Neural crest cell (in vitro differentiated cells): ENCODE measurements at regions not wholly inside any gene's neighbourhood (a gene's known extent, or its start where the extent isn't known, plus 50 kb on each side); places are given as distances from the start of the nearest gene placed in this dataset.

Experiments
- DNase-seq: peaks from one replicate; pipeline ENCODE4 v3.0.0; 2021; ENCODE audit warnings: low read depth, mixed read lengths, low spot score
- H3K27ac Mint-ChIP-seq: one replicate; pipeline ENCODE4 v1.8.0; 2021; ENCODE audit warnings: mild to moderate bottlenecking, mixed read lengths; ENCODE audit not compliant: unreplicated experiment
- H3K27me3 Mint-ChIP-seq: 2 replicates; pipeline ENCODE4 v1.8.0; 2021; ENCODE audit warnings: low read depth, mild to moderate bottlenecking, mixed read lengths
- H3K36me3 Mint-ChIP-seq: 2 replicates; pipeline ENCODE4 v1.8.0; 2021; ENCODE audit warnings: low read depth, mild to moderate bottlenecking, mixed read lengths
- H3K4me1 Mint-ChIP-seq: 2 replicates; pipeline ENCODE4 v1.8.0; 2021; ENCODE audit warnings: mixed read lengths
- H3K4me3 Mint-ChIP-seq: one replicate; pipeline ENCODE4 v1.8.0; 2021; ENCODE audit warnings: mild to moderate bottlenecking, mixed read lengths
- H3K9me3 Mint-ChIP-seq: 2 replicates; pipeline ENCODE4 v1.8.0; 2021; ENCODE audit warnings: mixed read lengths
- TF ChIP-seq, protein P1 (sequence below): fragments of 200-600 bp; sonication (generic); conservative IDR thresholded peaks from 2 replicates; pipeline ENCODE4 v1.5.0; 2021; ENCODE audit warnings: antibody characterized with exemption, mild to moderate bottlenecking

DNA sequence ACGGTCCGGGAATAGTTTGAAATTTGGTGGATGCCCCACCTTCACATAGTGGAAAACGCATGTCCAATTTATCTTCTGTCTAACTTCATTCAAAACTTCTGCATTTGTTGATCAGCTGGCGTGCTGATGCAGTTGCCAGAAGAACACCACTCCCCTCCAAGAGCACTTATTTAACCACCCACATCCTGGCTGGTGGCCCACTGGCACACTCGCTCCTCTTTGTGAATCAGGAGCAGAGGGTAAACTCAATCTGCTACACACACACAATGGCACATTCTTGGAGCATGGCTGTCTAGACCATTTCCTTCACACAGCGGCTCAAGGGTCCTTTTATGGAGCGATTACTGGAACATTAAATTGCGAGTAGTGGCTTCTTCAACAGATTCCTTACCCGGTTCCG, 55.1 kb upstream of the CEP162 start:
- TF ChIP-seq, protein P1, sequence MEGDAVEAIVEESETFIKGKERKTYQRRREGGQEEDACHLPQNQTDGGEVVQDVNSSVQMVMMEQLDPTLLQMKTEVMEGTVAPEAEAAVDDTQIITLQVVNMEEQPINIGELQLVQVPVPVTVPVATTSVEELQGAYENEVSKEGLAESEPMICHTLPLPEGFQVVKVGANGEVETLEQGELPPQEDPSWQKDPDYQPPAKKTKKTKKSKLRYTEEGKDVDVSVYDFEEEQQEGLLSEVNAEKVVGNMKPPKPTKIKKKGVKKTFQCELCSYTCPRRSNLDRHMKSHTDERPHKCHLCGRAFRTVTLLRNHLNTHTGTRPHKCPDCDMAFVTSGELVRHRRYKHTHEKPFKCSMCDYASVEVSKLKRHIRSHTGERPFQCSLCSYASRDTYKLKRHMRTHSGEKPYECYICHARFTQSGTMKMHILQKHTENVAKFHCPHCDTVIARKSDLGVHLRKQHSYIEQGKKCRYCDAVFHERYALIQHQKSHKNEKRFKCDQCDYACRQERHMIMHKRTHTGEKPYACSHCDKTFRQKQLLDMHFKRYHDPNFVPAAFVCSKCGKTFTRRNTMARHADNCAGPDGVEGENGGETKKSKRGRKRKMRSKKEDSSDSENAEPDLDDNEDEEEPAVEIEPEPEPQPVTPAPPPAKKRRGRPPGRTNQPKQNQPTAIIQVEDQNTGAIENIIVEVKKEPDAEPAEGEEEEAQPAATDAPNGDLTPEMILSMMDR, result no peak
- Mint-ChIP-seq H3K9me3 (no peaks in the 10 kb centered on the region), H3K27me3 (peaks cover 5% of the 10 kb centered on the region), H3K4me3 (no peak overlapping the region), H3K4me1 (no peaks in the 10 kb centered on the region), H3K36me3 (no peaks in the 10 kb centered on the region), H3K27ac (no peak overlapping the region)
- DNase-seq, result no peak

DNA sequence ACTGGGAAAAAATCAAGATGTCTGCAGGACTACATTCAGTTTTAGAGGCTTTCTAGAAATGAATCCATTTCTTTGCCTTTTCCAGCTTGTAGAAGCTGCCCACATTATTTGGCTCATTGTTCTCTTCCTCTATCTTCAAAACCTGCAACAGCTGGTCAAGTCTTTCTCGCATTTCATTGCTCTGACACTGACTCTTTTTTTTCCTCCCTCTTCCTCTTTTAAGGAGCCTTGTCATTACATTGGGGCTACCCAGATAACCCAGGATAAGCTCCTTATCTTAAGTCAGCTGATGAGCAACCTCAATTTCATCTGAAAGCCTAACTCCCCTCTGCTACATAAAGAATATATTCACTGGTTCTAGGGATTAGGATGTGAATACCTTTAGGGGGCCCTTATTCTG, 53.2 kb upstream of the CEP162 start:
- H3K27me3 Mint-ChIP-seq, result peaks cover 10% of the 10 kb centered on the region
- no peaks in the 10 kb centered on the region for H3K9me3 Mint-ChIP-seq
- TF ChIP-seq, protein P1, result no peak
- H3K27ac Mint-ChIP-seq, result no peak overlapping the region
- DNase-seq, result no peak
- no peaks in the 10 kb centered on the region for H3K36me3 Mint-ChIP-seq
- no peaks in the 10 kb centered on the region for H3K4me1 Mint-ChIP-seq
- H3K4me3 Mint-ChIP-seq, result no peak overlapping the region

DNA sequence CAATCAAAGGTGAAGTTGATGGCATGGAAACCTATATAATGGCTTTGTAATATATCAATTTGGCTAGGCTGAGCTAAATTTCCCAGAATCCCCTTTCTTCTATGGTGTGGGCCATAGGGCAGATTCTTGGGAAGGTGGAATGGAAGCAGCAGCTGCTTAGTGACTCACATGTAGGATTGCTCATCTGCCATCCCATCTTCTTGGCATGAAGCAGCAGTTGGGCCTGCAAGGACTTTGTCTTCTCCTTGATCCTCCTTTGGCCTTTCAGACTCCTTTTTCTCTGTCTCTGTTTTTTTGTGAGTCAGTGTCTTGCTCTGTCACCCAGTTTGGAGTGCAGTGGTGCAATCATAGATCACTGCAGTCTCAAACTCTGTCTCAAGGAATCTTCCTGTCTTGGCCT, 52.6 kb upstream of the CEP162 start:
- Mint-ChIP-seq H3K4me3 (no peak overlapping the region), H3K9me3 (no peaks in the 10 kb centered on the region), H3K27ac (no peak overlapping the region), H3K36me3 (no peaks in the 10 kb centered on the region), H3K27me3 (peaks cover 10% of the 10 kb centered on the region), H3K4me1 (no peaks in the 10 kb centered on the region)
- DNase-seq, result no peak
- TF ChIP-seq, protein P1, result no peak

DNA sequence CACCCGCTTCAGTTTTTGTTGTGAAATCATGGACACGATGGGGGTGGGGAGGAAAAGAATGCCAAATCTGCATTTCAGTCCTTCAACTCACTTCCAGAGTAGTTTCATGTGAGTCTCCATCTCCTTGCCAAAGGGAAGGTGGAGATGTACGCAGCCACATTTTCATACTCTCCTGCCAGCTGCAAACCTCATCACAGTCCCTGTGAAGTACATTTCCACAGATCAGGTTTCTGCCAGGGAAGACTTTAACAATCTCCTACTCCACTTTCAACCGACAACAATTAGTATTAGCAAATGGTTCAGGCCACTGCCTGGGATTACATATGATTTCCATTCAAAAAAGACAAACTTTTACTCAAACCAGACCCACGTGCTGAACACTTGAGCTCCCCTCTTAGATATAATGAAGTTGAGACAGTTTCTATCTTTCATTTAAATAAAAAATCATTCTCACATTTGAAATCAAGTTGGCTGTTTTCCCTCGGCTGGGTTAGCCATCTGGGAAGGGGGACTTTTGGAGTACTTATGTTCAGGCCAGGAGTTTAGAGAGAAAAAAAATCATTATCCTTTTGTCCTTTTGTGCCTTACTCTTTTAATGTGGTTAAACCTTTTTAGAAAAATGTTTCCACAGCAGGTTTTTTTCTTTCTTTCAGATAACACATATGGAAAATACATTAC, 51.0 kb upstream of the CEP162 start:
- H3K27ac Mint-ChIP-seq, result no peak overlapping the region
- no peak overlapping the region for H3K4me3 Mint-ChIP-seq
- TF ChIP-seq, protein P1, result no peak
- no peaks in the 10 kb centered on the region for H3K4me1 Mint-ChIP-seq
- H3K9me3 Mint-ChIP-seq, result no peaks in the 10 kb centered on the region
- no peak for DNase-seq
- H3K36me3 Mint-ChIP-seq, result no peaks in the 10 kb centered on the region
- peaks cover 16% of the 10 kb centered on the region for H3K27me3 Mint-ChIP-seq
